Parathyroid adenoma (tissue), 2 donors: ENCODE measurements at regions not wholly inside any gene's neighbourhood (a gene's known extent, or its start where the extent isn't known, plus 50 kb on each side); places are given as distances from the start of the nearest gene placed in this dataset.

Source experiments
- H2AFZ ChIP-seq: fragments of 300-600 bp; sonication (generic); one replicate; pipeline ENCODE4 v1.7.0; 2017; ENCODE audit warnings: antibody characterized with exemption, mild to moderate bottlenecking
- H3K27ac ChIP-seq: fragments of 300-600 bp; sonication (generic); one replicate; pipeline ENCODE4 v1.7.0; 2017
- H3K27me3 ChIP-seq: fragments of 300-600 bp; sonication (generic); one replicate; pipeline ENCODE4 v1.7.0; 2017; ENCODE audit warnings: low read length; ENCODE audit not compliant: control insufficient read depth, insufficient read depth
- H3K36me3 ChIP-seq: fragments of 300-600 bp; sonication (generic); one replicate; pipeline ENCODE4 v1.7.0; 2017; ENCODE audit warnings: low read length; ENCODE audit not compliant: control insufficient read depth, insufficient read depth
- H3K4me1 ChIP-seq: fragments of 300-600 bp; sonication (generic); one replicate; pipeline ENCODE4 v1.7.0; 2017; ENCODE audit warnings: control low read depth
- H3K4me2 ChIP-seq: fragments of 300-600 bp; sonication (generic); one replicate; pipeline ENCODE4 v1.7.0; 2017; ENCODE audit warnings: low read length
- H3K4me3 ChIP-seq: fragments of 300-600 bp; sonication (generic); one replicate; pipeline ENCODE4 v1.7.0; 2017; ENCODE audit warnings: low read depth, low read length
- H3K79me2 ChIP-seq: fragments of 300-600 bp; sonication (generic); one replicate; pipeline ENCODE4 v1.7.0; 2017; ENCODE audit warnings: control low read depth
- H3K9ac ChIP-seq: fragments of 300-600 bp; sonication (generic); one replicate; pipeline ENCODE4 v1.7.0; 2017; ENCODE audit warnings: mild to moderate bottlenecking
- H3K9me3 ChIP-seq: fragments of 300-600 bp; sonication (generic); one replicate; pipeline ENCODE4 v1.7.0; 2017; ENCODE audit warnings: low read length; ENCODE audit not compliant: control insufficient read depth
- CTCF ChIP-seq: fragments of 300-600 bp; sonication (generic); IDR thresholded peaks from one replicate; pipeline ENCODE4 v1.7.0; 2017; ENCODE audit warnings: antibody characterized with exemption, mild to moderate bottlenecking
- donor health status: primary hyperparathyroidism.

- no peak overlapping the region for H3K9ac ChIP-seq
- H3K4me1 ChIP-seq: no peaks in the 10 kb centered on the region
- TF ChIP-seq CTCF: no peak
- H3K4me3 ChIP-seq: no peak overlapping the region
- H3K27ac ChIP-seq: no peak overlapping the region
- H3K27me3 ChIP-seq: no peaks in the 10 kb centered on the region
- H3K79me2 ChIP-seq: no peaks in the 10 kb centered on the region
- no peaks in the 10 kb centered on the region for H3K9me3 ChIP-seq
- no peak overlapping the region for H3K4me2 ChIP-seq
- H3K36me3 ChIP-seq: no peaks in the 10 kb centered on the region
- no peak overlapping the region for H2AFZ ChIP-seq
Observed at GRCh38 chr21:43262427-43262826, 93.6 kb downstream of the CRYAA start.
